GM21723 (cell line): ENCODE measurements at regions not wholly inside any gene's neighbourhood (a gene's known extent, or its start where the extent isn't known, plus 50 kb on each side); places are given as distances from the start of the nearest gene placed in this dataset.
A peak's percentile ranks its signal among the peaks of the same experiment; 100 is the strongest.
"Not testable (repeated sequence)": the region's sequence is repeated elsewhere in the genome, so short reads cannot be mapped to it uniquely, and the experiment has no call there.

Experiments
- ATAC-seq: cut with Tn5 transposase; IDR thresholded peaks from one replicate; pipeline ENCODE4 v1.9.1; 2021; ENCODE audit warnings: mild to moderate bottlenecking, moderate library complexity; ENCODE audit not compliant: unreplicated experiment

- ATAC-seq = no peak
Measured at GRCh38 chr5:87787625-87788256, 375.0 kb upstream of the CCNH start.

DNA sequence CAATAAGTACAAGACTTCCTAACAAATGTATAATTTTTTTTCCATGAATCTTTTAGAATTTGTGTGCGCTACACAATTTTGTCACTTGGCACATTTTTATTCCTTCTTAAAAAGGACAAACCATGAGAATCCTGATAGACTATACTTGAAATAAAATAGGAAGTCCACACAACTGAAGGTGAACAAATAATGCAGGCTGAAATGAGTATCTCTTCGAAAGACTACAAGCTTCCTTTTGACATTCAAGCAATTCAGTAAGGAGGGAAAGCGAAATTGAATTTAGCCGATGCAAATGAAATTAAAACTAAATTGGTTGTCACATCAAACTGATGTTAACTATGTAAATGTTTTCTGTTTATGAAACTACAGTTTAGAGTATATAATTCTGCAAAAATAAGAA lies 374.4 kb upstream of the CCNH start:
- no peak for ATAC-seq

DNA sequence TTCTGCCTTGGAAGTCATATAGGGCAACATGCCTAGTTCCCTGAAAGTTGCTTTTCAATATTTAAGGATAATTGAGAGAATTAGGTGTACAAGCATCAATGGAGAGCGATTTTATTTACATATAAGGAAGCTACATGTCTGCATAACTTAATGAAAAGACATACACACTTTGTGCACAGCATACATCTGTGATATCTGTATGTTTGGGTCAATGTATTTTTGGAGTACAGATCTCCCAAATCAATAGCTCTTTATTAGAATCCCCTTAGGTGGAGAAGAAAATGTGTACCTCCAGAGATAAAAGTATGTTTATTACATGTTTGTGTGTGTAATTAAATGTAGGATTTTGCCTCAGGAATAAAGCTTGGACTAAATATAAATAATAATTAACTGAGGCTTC lies 373.7 kb upstream of the CCNH start:
- ATAC-seq = no peak

- ATAC-seq = no peak
Measured at GRCh38 chr5:87785554-87786335, 373.0 kb upstream of the CCNH start.

DNA sequence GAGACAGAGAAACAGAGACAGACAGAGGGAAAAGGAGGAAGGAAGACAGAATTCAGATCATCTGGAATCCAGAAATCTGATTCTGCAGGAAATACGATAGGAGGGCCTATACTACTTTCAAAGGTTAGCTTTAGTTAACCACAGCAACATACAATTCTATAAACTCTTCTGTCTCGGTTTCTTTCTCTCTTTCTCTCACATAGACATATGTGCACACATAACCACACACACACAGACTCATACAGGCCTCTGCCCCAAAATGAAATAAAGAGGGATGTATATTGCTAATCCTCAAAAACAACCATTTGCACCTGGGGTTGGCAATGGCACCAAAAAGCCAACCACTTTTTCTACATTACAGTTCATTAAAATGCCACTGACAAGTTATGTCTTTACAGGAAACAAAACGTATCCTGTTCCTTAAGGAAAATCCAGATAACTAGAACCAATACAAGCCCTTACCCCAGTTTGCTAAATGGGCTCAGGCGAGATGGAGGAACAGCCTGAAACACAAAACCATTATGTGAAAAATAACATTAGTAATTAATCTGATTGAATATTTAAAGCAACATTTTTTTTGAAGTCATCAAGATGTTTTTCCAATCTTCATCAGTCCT lies 372.3 kb upstream of the CCNH start:
- ATAC-seq = no peak

DNA sequence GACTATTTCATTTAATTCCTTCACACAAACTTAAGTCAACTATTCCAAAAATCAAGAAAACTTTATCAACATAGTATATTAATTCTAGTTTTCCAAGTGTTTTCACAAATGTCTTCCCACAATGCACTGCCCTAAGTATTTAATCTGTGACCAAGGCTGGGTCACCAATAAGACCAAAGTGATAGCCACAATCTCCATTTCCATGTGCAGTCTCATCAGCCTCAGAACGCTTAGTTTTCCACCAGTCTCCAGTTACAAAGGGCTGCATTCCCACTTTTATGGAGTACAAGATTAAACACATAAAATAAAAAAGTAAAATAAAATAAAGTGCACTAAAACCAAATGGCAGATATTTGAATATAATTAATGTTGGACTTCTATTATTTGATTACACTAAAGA lies 371.6 kb upstream of the CCNH start:
- no peak for ATAC-seq

- no peak for ATAC-seq
Measured at GRCh38 chr5:87782916-87783315, 370.2 kb upstream of the CCNH start.

DNA sequence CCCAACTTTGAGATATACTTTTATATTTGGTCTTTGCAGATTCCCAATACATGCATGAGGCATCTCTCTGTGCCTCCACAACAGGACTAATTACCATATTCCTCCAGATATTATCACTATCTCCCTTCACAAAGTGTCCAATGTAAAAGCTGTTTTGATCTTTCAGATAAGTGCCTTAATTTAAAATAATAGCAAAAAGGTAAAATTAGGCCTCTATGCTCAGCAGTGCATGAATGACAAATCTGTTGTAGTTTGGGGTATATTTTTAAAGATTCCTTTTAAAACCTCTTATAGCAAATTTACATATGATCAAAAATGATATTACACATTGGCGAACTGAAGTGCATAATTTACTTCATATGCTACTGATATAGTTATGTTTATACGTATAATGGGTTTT lies 369.2 kb upstream of the CCNH start:
- no peak for ATAC-seq

DNA sequence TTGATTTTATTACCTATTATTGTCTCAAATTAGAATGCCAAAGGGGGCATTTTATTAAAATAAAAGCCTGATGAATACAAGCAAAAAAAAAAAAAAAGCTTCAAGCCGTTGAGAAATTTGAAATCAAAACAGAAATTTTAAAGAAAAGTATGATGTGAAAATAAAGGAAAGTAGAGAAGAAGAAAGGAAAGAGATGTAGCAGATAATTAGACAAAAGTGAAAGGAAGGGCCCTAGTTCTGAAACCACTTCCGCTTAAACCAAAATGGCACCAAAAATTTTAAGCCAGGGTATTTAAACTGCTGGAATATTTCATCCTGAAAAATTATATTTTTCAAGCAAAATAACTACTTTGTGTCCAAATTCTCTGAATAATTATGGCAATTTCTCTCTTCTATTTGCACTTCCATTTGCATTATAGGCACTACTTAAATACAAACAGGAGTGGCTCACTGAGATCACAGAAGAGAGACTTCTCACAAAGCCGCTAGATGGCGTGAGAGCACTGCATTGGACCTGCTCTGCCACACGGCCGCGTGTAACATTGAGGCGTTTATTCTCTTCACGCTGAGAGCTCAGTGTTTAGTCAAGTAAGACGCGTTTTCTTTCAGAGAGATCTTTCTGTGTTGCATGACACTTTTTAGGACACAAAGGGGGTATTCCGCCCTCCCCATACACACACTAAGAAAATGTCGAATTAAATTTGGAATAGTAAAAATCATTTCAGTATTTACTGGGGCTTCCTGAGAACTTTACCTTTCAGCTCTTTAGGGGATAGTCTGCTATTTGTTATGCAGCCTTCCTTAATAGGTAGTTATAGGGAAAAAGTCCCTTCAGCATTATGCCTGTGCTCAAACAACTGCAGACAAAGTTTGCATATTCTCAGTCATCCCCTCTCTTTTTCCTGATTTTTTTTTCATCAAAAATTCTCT lies 368.4 kb upstream of the CCNH start:
- ATAC-seq = peak; percentile 100

- no peak for ATAC-seq
Measured at GRCh38 chr5:87778876-87779275, 366.1 kb upstream of the CCNH start.

DNA sequence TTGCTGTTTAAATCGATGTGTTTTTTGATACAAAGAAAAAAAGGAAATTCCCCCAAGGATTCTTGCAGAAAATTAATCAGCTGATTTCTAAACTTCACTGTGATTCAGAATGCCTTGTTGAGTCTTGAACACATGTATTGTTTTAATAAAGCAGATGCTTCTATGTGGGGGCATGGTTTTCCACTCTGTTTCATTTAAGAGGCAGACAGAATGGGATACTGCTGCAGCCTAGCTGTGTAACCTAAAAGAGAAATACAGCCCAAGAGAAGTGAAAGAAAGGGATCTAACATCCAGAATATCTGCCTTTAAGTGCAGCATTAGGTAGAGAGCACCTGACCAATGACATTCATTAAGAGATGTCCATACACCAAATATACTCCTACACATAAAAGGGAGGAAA lies 365.1 kb upstream of the CCNH start:
- ATAC-seq = no peak

GRCh38 chr5:87776785-87777184 lies 364.1 kb upstream of the CCNH start:
- no peak for ATAC-seq

- not testable (repeated sequence) for ATAC-seq
Measured at GRCh38 chr5:87776302-87776701, 363.6 kb upstream of the CCNH start.

- ATAC-seq = no peak
Measured at GRCh38 chr5:87775228-87775627, 362.5 kb upstream of the CCNH start.

DNA sequence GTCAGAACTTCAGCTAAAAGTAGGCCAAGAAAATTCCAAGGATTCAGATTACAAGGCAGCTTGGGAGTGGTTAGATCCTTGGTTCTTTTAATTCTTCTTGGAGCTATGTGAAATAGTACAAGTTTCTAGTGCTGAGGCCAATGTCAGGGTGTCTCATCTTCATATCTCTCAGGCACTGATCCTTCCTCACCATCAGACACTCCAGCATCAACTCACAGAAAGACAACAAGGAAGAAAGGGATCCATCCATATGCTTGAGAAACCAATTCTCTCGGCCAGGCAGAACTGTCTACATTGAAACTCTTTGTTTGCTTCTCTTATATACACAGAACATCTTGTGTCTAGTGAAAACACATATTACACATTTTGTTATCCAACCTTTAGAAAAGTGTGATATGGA lies 362.1 kb upstream of the CCNH start:
- ATAC-seq = no peak

GRCh38 chr5:87770601-87771121 lies 357.9 kb upstream of the CCNH start:
- ATAC-seq = no peak

- no peak for ATAC-seq
Measured at GRCh38 chr5:87770016-87770570, 357.4 kb upstream of the CCNH start.

GRCh38 chr5:87769157-87769556 lies 356.4 kb upstream of the CCNH start:
- no peak for ATAC-seq

DNA sequence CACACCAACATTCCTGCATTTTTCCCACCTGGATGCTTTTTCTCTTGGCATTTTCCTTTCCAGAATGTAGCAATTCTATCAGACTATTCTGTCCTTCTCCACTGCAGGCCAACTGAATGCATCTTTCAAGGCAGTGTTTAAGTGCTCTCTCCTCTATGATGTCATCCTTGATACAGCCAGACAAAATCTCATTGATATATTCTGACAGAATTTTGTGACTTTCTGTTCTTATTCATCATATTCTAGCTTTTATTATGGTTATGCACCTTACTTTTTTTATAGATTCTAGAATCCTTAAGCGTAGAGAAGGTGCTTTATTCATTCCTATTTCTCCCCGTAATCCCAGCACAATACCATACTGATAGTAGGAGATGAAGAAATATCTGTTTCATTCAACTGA lies 355.5 kb upstream of the CCNH start:
- ATAC-seq = no peak

GRCh38 chr5:87765009-87765408 lies 352.3 kb upstream of the CCNH start:
- no peak for ATAC-seq

DNA sequence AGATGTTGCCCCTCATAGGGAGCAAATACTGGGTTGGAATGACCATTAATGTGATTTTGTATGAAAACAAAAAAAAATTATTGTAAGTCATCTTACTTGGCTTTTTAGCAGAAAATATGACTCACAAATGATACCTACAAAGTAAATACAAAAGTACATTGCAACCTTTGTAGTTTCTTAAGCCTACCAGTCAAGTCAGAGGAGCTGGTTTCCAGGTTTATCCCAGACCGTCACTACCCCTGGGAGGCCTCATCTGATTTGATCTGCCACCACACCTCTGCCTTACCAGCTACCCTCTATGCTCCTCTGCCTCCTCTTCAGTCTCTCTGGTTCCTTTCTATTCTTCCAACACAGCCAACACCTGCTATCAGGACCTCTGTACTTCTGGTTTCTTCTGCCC lies 349.9 kb upstream of the CCNH start:
- no peak for ATAC-seq
